ENCODE measurements at regions not wholly inside any gene's neighbourhood (a gene's known extent, or its start where the extent isn't known, plus 50 kb on each side); places are given as distances from the start of the nearest gene placed in this dataset.

- DNase-seq: no peak
Observed at GRCh38 chr1:166221316-166221715, 54.5 kb upstream of the FAM78B start.

GRCh38 chr1:166233750-166234366, 67.1 kb upstream of the FAM78B start:
- no peak for DNase-seq

- DNase-seq: no peak
Observed at GRCh38 chr1:166235728-166236127, 68.9 kb upstream of the FAM78B start.

GRCh38 chr1:166237675-166238074, 70.9 kb upstream of the FAM78B start:
- DNase-seq: no peak

- no peak for DNase-seq
Observed at GRCh38 chr1:166253076-166253779, 86.4 kb upstream of the FAM78B start.

GRCh38 chr1:166258017-166258416, 91.2 kb upstream of the FAM78B start:
- no peak for DNase-seq

- no peak for DNase-seq
Observed at GRCh38 chr1:166261511-166261910, 94.7 kb upstream of the FAM78B start.

- DNase-seq: no peak
Observed at GRCh38 chr1:166270476-166271150, 103.8 kb upstream of the FAM78B start.

- no peak for DNase-seq
Observed at GRCh38 chr1:166271151-166271538, 104.3 kb upstream of the FAM78B start.

- no peak for DNase-seq
Observed at GRCh38 chr1:166272155-166272554, 105.4 kb upstream of the FAM78B start.

- DNase-seq: no peak
Observed at GRCh38 chr1:166272851-166273250, 106.0 kb upstream of the FAM78B start.

GRCh38 chr1:166273618-166274017, 106.8 kb upstream of the FAM78B start:
- no peak for DNase-seq

GRCh38 chr1:166282391-166283137, 115.8 kb upstream of the FAM78B start:
- DNase-seq: no peak

- no peak for DNase-seq
Observed at GRCh38 chr1:166283190-166283589, 116.4 kb upstream of the FAM78B start.

GRCh38 chr1:166283600-166283999, 116.8 kb upstream of the FAM78B start:
- no peak for DNase-seq

- DNase-seq: no peak
Observed at GRCh38 chr1:166289309-166290050, 122.7 kb upstream of the FAM78B start.

GRCh38 chr1:166295656-166296055, 128.9 kb upstream of the FAM78B start:
- no peak for DNase-seq

GRCh38 chr1:166297993-166298392, 131.2 kb upstream of the FAM78B start:
- no peak for DNase-seq

GRCh38 chr1:166300767-166301166, 134.0 kb upstream of the FAM78B start:
- DNase-seq: no peak

GRCh38 chr1:166302989-166303758, 136.4 kb upstream of the FAM78B start:
- no peak for DNase-seq

GRCh38 chr1:166304131-166304530, 137.3 kb upstream of the FAM78B start:
- no peak for DNase-seq

- DNase-seq: no peak
Observed at GRCh38 chr1:166305371-166305770, 138.6 kb upstream of the FAM78B start.
